Nephron progenitor cell (in vitro differentiated cells): ENCODE measurements at regions not wholly inside any gene's neighbourhood (a gene's known extent, or its start where the extent isn't known, plus 50 kb on each side); places are given as distances from the start of the nearest gene placed in this dataset.

Source experiments
- DNase-seq: peaks from one replicate; pipeline ENCODE4 v3.0.0; 2021
- H3K27ac Mint-ChIP-seq: 2 replicates; pipeline ENCODE4 v1.8.0; 2021; ENCODE audit warnings: mild to moderate bottlenecking, moderate library complexity, mixed read lengths
- H3K27me3 Mint-ChIP-seq: 2 replicates; pipeline ENCODE4 v1.8.0; 2021; ENCODE audit warnings: mild to moderate bottlenecking, low read depth, mixed read lengths; ENCODE audit not compliant: poor library complexity
- H3K36me3 Mint-ChIP-seq: 2 replicates; pipeline ENCODE4 v1.8.0; 2021; ENCODE audit warnings: low read depth, mixed read lengths
- H3K4me1 Mint-ChIP-seq: 2 replicates; pipeline ENCODE4 v1.8.0; 2021; ENCODE audit warnings: mixed read lengths
- H3K4me3 Mint-ChIP-seq: 2 replicates; pipeline ENCODE4 v1.8.0; 2021; ENCODE audit warnings: mild to moderate bottlenecking, moderate library complexity, mixed read lengths
- H3K9me3 Mint-ChIP-seq: 2 replicates; pipeline ENCODE4 v1.8.0; 2021; ENCODE audit warnings: mild to moderate bottlenecking, moderate library complexity, mixed read lengths
- CTCF ChIP-seq: fragments of 200-600 bp; sonication (generic); IDR thresholded peaks from 2 replicates; pipeline ENCODE4 v1.5.0; 2021; ENCODE audit warnings: antibody characterized with exemption

- Mint-ChIP-seq H3K4me1 (no peaks in the 10 kb centered on the region), H3K4me3 (no peak overlapping the region), H3K36me3 (no peaks in the 10 kb centered on the region), H3K27ac (no peak overlapping the region), H3K9me3 (no peaks in the 10 kb centered on the region), H3K27me3 (peaks cover 4% of the 10 kb centered on the region)
- TF ChIP-seq CTCF, result no peak
- no peak for DNase-seq
Observed at GRCh38 chr3:166089575-166089974, 252.4 kb upstream of the BCHE start.

- Mint-ChIP-seq H3K4me3 (no peak overlapping the region), H3K27me3 (no peaks in the 10 kb centered on the region), H3K4me1 (no peaks in the 10 kb centered on the region), H3K9me3 (no peaks in the 10 kb centered on the region), H3K36me3 (no peaks in the 10 kb centered on the region), H3K27ac (no peak overlapping the region)
- no peak for TF ChIP-seq CTCF
- no peak for DNase-seq
Observed at GRCh38 chr3:166085164-166085856, 248.1 kb upstream of the BCHE start.

- H3K4me1 Mint-ChIP-seq, result no peaks in the 10 kb centered on the region
- H3K27ac Mint-ChIP-seq, result no peak overlapping the region
- DNase-seq, result no peak
- H3K9me3 Mint-ChIP-seq, result no peaks in the 10 kb centered on the region
- H3K36me3 Mint-ChIP-seq, result no peaks in the 10 kb centered on the region
- no peak overlapping the region for H3K4me3 Mint-ChIP-seq
- TF ChIP-seq CTCF, result no peak
- H3K27me3 Mint-ChIP-seq, result peaks cover 4% of the 10 kb centered on the region
Observed at GRCh38 chr3:166080096-166080495, 242.9 kb upstream of the BCHE start.

- no peaks in the 10 kb centered on the region for H3K4me1 Mint-ChIP-seq
- H3K4me3 Mint-ChIP-seq, result no peak overlapping the region
- no peak for TF ChIP-seq CTCF
- H3K9me3 Mint-ChIP-seq, result no peaks in the 10 kb centered on the region
- no peaks in the 10 kb centered on the region for H3K36me3 Mint-ChIP-seq
- DNase-seq, result no peak
- peaks cover 4% of the 10 kb centered on the region for H3K27me3 Mint-ChIP-seq
- H3K27ac Mint-ChIP-seq, result no peak overlapping the region
Observed at GRCh38 chr3:166071831-166072230, 234.6 kb upstream of the BCHE start.

- Mint-ChIP-seq H3K4me1 (no peaks in the 10 kb centered on the region), H3K27me3 (no peaks in the 10 kb centered on the region), H3K36me3 (no peaks in the 10 kb centered on the region), H3K9me3 (no peaks in the 10 kb centered on the region), H3K4me3 (no peak overlapping the region), H3K27ac (no peak overlapping the region)
- DNase-seq, result no peak
- no peak for TF ChIP-seq CTCF
Observed at GRCh38 chr3:166064476-166064875, 227.3 kb upstream of the BCHE start.

GRCh38 chr3:166060789-166061479, 223.7 kb upstream of the BCHE start:
- no peak overlapping the region for H3K4me3 Mint-ChIP-seq
- no peaks in the 10 kb centered on the region for H3K4me1 Mint-ChIP-seq
- no peaks in the 10 kb centered on the region for H3K36me3 Mint-ChIP-seq
- no peak for DNase-seq
- H3K9me3 Mint-ChIP-seq, result no peaks in the 10 kb centered on the region
- H3K27me3 Mint-ChIP-seq, result no peaks in the 10 kb centered on the region
- no peak for TF ChIP-seq CTCF
- no peak overlapping the region for H3K27ac Mint-ChIP-seq
